Stromal cell of bone marrow (primary cell): ENCODE measurements at regions not wholly inside any gene's neighbourhood (a gene's known extent, or its start where the extent isn't known, plus 50 kb on each side); places are given as distances from the start of the nearest gene placed in this dataset.
"Not testable (repeated sequence)": the region's sequence is repeated elsewhere in the genome, so short reads cannot be mapped to it uniquely, and the experiment has no call there.

Experiments used
- DNase-seq: peaks from one replicate; pipeline ENCODE4 v3.0.0-alpha.2; 2012; ENCODE audit warnings: low read depth

- no peak for DNase-seq
Observed at GRCh38 chr6:3920321-3920720, 71.1 kb downstream of the FAM50B start.

- no peak for DNase-seq
Observed at GRCh38 chr6:3921663-3922062, 72.5 kb downstream of the FAM50B start.

- DNase-seq = not testable (repeated sequence)
Observed at GRCh38 chr6:3922619-3923018, 73.4 kb downstream of the FAM50B start.

GRCh38 chr6:3925223-3926149 is 76.3 kb downstream of the FAM50B start:
- DNase-seq = not testable (repeated sequence)

- no peak for DNase-seq
Observed at GRCh38 chr6:3926150-3926482, 76.9 kb downstream of the FAM50B start.

- DNase-seq = no peak
Observed at GRCh38 chr6:3928111-3928510, 78.9 kb downstream of the FAM50B start.

- DNase-seq = no peak
Observed at GRCh38 chr6:3929281-3929798, 80.2 kb downstream of the FAM50B start.

GRCh38 chr6:3937438-3937837 is 88.3 kb downstream of the FAM50B start:
- DNase-seq = no peak

GRCh38 chr6:3938715-3939367 is 89.7 kb downstream of the FAM50B start:
- no peak for DNase-seq

- no peak for DNase-seq
Observed at GRCh38 chr6:3939368-3939958, 90.3 kb downstream of the FAM50B start.

- DNase-seq = no peak
Observed at GRCh38 chr6:3939964-3940363, 90.8 kb downstream of the FAM50B start.

- no peak for DNase-seq
Observed at GRCh38 chr6:3940703-3941102, 91.5 kb downstream of the FAM50B start.

GRCh38 chr6:3943331-3943765 is 94.2 kb downstream of the FAM50B start:
- no peak for DNase-seq

- DNase-seq = no peak
Observed at GRCh38 chr6:3944246-3944645, 95.1 kb downstream of the FAM50B start.

- no peak for DNase-seq
Observed at GRCh38 chr6:3946778-3947177, 97.6 kb downstream of the FAM50B start.

- DNase-seq = no peak
Observed at GRCh38 chr6:3948866-3949265, 99.7 kb downstream of the FAM50B start.

GRCh38 chr6:3949521-3949920 is 100.3 kb downstream of the FAM50B start:
- DNase-seq = no peak

GRCh38 chr6:3956054-3956453 is 106.9 kb downstream of the FAM50B start:
- no peak for DNase-seq

GRCh38 chr6:3957321-3957720 is 108.1 kb downstream of the FAM50B start:
- no peak for DNase-seq

- no peak for DNase-seq
Observed at GRCh38 chr6:3958255-3958654, 109.1 kb downstream of the FAM50B start.

GRCh38 chr6:3959385-3959784 is 110.2 kb downstream of the FAM50B start:
- no peak for DNase-seq

GRCh38 chr6:3960754-3961361 is 111.7 kb downstream of the FAM50B start:
- no peak for DNase-seq
